ENCODE measurements at regions not wholly inside any gene's neighbourhood (a gene's known extent, or its start where the extent isn't known, plus 50 kb on each side); places are given as distances from the start of the nearest gene placed in this dataset.
"Not testable (repeated sequence)": the region's sequence is repeated elsewhere in the genome, so short reads cannot be mapped to it uniquely, and the experiment has no call there.

DNA sequence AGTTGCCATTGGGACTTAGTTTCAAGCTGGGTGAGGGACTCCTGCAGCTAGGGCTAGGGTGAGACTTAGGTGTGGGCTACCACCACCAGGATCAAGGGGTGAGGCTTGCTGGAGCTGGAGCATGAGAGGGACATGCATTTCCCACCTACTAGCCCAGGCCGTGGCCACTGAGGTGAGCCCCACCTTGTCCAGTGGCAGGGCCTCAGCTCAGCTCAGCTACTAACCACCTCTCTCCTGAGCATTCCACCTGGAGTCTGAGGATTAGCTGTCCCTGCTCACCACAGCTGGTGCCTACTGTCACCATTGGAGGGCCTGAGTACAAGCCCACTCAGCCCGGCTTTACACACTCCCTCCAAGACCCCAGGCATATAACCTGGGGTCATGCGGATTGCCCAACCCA lies 62.6 kb upstream of the MAGEH1 start:
- 83% methylated on average over 2 of the region's 3 CpGs; no CpG with 5 or more reads in 1 of the 2 donors for WGBS, 2 donors (ENCODE audit: low coverage in 1 of 2)
- in situ Hi-C loops (cut with MboI; ENCODE audit: low pct_ligation_motif_present in 1 of 4, low pct_unique_long_range_greater_than_20kb in 1 of 4, low sequenced_read_pairs in 3 of 4) = no loop called here

DNA sequence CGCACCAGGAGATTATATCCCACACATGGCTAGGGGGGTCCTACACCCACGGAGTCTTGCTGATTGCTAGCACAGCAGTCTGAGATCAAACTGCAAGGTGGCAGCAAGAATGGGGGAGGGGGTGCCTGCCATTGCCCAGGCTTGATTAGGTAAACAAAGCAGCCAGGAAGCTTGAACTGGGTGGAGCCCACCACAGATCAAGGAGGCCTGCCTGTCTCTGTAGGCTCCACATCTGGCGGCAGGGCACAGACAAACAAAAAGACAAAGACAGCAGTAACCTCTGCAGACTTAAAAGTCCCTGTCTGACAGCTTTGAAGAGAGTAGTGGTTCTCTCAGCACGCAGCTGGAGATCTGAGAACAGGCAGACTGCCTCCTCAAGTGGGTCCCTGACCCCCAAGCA lies 55.1 kb upstream of the MAGEH1 start:
- 61% methylated on average over 4 of the region's 4 CpGs; no CpG with 5 or more reads in 1 of the 2 donors for WGBS, 2 donors (ENCODE audit: low coverage in 1 of 2)
- H3K4me3 ChIP-seq; H3K4me1 ChIP-seq; H3K36me3 ChIP-seq; DNase-seq; in situ Hi-C loops (cut with MboI; ENCODE audit: low pct_ligation_motif_present in 1 of 4, low pct_unique_long_range_greater_than_20kb in 1 of 4, low sequenced_read_pairs in 3 of 4); H3K27me3 ChIP-seq; H3K27ac ChIP-seq; H3K9me3 ChIP-seq; intact Hi-C loops (cut with DNase I; ENCODE audit: low total_unique reads): not testable (repeated sequence)

More for the DNA sequence above, 62.6 kb upstream of the MAGEH1 start:
- Histone ChIP-seq H3K9me3 (no peaks in the 10 kb centered on the region), H3K27me3 (no peaks in the 10 kb centered on the region), H3K27ac (no peak overlapping the region), H3K4me3 (no peak overlapping the region), H3K36me3 (no peaks in the 10 kb centered on the region), H3K4me1 (no peaks in the 10 kb centered on the region)
- no peak for DNase-seq
- intact Hi-C loops (cut with DNase I; ENCODE audit: low total_unique reads) = no loop called here
- TF ChIP-seq EP300 (IDR thresholded peaks at IDR 0.05; ENCODE audit: low read depth) (no peak), POLR2A (IDR thresholded peaks at IDR 0.05) (no peak)

Data from transverse colon (tissue), 4 donors.